ENCODE measurements at regions not wholly inside any gene's neighbourhood (a gene's known extent, or its start where the extent isn't known, plus 50 kb on each side); places are given as distances from the start of the nearest gene placed in this dataset.
"Not testable (repeated sequence)": the region's sequence is repeated elsewhere in the genome, so short reads cannot be mapped to it uniquely, and the experiment has no call there.

GRCh38 chr4:187098429-187098828, 374.8 kb upstream of the FAT1 start:
- no peak for DNase-seq (ENCODE audit: low read depth in 4 of 4, low spot score in 3 of 4)

GRCh38 chr4:187103351-187103750, 379.7 kb upstream of the FAT1 start:
- DNase-seq (ENCODE audit: low read depth in 4 of 4, low spot score in 3 of 4) = no peak

DNA sequence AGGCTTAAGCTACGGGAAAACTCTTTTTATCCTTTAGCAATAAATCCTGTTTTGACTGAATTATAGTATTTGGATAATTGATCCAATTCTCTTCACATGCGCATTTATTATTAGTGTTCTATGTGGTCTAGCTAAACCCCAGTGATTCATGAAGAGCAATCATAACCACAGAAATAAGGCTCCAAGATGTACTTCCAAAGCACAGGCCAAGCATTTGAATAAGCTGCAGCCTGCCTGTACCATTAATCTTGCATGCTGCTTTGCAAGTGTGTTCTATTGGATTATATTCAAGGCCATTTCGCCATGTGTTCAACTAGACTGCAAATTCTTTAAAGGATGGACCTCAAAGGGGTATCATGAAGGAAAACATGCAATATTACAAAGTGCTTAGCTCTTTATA, 385.2 kb upstream of the FAT1 start:
- no peak for DNase-seq (ENCODE audit: low read depth in 4 of 4, low spot score in 3 of 4)

DNA sequence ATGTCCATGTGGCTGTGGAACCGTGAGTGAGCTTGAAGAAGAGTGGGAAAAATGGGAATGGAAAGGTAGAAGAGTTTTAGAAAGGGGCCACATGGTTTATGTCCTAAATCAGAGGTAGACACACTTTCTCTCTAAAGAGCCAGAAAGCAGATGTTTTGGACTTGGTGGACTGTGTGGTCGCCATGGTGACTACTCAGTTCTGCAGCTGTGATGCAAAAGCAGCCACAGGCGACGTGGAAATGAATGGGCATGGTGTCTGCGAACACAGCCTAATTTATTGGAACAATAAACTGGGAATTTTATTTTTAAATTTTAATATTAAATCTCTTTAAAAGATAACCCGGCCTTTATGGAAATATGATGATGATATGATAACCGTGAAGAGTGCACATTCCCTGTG, 386.0 kb upstream of the FAT1 start:
- DNase-seq (ENCODE audit: low read depth in 4 of 4, low spot score in 3 of 4) = no peak

- DNase-seq (ENCODE audit: low read depth in 4 of 4, low spot score in 3 of 4) = no peak
Measured at GRCh38 chr4:187118166-187118565, 394.5 kb upstream of the FAT1 start.

DNA sequence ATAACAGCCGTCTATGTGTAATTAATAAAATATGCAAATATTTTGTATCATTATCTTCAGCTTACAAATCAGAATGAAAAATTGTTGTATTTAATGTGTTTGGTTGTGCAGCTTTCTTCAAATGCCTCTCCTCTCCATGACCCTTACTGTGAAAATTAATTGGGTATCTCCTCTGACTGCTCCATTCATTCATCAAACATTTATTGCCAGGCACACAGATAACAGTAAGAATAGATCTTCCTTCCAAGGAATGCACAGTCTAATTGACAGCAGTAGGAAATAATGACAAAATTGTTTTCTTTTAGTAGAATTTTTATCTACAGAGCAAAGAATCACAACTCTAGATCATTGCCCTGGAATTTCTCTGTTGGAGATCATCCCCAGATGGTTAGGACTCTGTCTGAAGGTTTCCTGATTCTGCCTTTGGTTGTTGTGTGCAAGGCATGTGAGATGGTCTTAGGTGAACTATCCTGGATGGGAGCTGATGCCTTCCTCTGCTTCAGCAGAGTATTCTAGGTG, 395.0 kb upstream of the FAT1 start:
- no peak for DNase-seq (ENCODE audit: low read depth in 4 of 4, low spot score in 3 of 4)

DNA sequence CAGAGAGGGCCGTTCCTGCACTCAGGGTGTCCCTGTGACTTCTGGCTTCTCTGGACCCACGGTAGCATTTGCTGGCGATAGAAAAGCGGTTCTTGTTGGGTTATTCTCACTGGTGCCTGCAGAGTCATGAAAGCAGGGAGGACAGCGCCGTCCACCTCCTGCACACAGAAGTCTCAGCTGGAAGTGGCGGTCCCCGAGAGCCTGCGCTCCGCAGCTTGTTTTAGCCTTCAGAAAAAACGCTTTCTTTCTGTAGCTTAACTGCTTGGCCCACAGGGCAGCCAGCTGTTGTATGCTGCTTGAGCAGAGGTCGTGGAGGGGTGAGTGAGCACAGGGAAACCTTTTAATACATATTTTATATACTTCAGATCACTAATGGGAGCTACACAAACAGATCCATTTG, 400.7 kb upstream of the FAT1 start:
- DNase-seq (ENCODE audit: low read depth in 4 of 4, low spot score in 3 of 4) = peak in 3 of 4 donors; percentile 25 to 39 (median 27)

DNA sequence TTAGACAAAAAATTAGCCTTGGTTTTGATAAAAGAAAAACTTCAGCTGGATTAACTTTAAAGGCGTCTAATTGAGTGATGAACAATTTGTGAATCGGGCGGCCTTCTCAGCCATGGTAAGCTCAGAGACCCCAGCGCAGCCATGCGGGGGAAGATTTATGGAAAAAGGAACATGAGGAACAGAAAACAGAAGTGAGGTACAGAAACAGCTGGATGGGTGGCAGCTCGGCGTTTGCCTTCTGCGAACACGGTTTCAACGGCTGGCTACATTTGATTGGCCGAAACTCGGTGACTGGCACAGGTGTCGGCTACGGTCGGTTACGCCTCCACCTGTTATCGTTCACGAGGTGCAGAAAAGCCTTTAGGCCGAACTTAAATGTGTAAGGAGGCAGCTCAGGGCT, 401.4 kb upstream of the FAT1 start:
- DNase-seq (ENCODE audit: low read depth in 4 of 4, low spot score in 3 of 4) = no peak

GRCh38 chr4:187127456-187127855, 403.8 kb upstream of the FAT1 start:
- DNase-seq (ENCODE audit: low read depth in 4 of 4, low spot score in 3 of 4) = no peak

GRCh38 chr4:187128222-187128621, 404.6 kb upstream of the FAT1 start:
- no peak for DNase-seq (ENCODE audit: low read depth in 4 of 4, low spot score in 3 of 4)

DNA sequence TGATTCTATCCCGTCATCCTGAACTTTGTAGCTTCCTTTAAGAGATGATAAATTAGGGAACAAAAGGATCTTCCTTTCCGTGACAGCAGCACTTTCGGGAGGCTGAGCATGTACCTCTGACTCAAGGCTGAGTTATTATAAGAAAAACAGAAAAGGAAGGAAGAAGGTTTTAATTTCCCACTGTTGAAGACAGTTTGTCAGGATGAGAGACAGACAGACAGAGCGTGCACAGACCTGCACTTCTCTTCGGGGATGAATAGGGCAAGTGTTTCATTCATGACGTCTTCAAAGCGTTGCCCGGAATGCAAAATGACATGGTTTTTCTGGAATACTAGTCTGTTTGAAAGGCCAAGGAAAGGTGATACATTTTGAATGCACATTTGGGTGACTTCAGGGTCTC, 405.3 kb upstream of the FAT1 start:
- no peak for DNase-seq (ENCODE audit: low read depth in 4 of 4, low spot score in 3 of 4)

DNA sequence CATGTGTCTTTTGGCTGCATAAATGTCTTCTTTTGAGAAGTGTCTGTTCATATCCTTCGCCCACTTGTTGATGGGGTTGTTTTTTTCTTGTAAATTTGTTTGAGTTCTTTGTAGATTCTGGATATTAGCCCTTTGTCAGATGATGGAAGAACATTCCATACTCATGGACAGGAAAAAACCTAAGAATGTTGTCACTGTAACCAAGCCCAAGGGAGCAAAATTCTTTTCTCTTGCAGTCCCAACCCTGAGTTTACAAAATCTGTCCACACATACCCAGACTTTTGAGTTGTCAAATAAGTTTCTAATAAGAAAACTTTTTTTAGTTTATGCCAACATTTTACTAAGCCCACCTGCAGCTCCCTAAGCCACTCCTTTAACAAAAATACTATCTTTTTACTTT, 408.2 kb upstream of the FAT1 start:
- not testable (repeated sequence) for DNase-seq (ENCODE audit: low read depth in 4 of 4, low spot score in 3 of 4)

DNA sequence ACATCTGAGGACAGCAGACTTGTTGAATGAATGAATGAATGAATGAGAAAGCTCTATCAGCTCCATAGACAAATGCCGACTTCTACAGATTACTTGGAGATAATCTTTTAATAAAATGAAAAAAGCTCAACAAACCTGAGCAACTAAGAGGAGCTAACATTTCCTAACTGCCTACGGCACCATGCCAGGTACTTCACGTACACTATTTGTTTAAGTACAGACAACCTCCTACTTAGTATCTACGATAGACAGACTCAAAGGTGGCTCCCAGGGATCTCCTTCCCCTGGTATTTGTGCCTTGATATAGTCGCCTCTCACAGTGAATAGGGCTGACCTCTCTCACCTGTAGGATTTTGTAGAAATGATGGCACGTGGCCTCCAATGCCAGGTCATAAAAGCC, 412.2 kb upstream of the FAT1 start:
- no peak for DNase-seq (ENCODE audit: low read depth in 4 of 4, low spot score in 3 of 4)

DNA sequence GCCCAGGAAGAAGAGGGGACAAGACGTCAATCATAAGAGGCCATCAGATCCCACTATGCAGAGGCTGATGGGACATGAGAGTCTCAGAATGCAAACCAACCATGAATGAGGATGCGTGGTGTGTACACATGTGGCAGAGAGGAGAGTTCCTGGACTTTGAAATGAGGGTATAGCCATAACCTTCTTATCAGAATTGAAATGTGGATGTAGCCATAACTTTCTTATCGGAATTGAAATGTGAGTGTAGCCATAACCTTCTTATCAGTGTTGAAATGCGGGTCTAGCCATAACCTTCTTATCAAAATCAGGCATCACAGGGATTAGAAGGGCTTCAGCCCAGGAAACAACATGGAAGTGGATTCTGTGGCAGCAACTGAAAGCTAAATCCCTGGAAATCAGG, 415.5 kb upstream of the FAT1 start:
- DNase-seq (ENCODE audit: low read depth in 4 of 4, low spot score in 3 of 4) = no peak

GRCh38 chr4:187141101-187141500, 417.4 kb upstream of the FAT1 start:
- no peak for DNase-seq (ENCODE audit: low read depth in 4 of 4, low spot score in 3 of 4)

DNA sequence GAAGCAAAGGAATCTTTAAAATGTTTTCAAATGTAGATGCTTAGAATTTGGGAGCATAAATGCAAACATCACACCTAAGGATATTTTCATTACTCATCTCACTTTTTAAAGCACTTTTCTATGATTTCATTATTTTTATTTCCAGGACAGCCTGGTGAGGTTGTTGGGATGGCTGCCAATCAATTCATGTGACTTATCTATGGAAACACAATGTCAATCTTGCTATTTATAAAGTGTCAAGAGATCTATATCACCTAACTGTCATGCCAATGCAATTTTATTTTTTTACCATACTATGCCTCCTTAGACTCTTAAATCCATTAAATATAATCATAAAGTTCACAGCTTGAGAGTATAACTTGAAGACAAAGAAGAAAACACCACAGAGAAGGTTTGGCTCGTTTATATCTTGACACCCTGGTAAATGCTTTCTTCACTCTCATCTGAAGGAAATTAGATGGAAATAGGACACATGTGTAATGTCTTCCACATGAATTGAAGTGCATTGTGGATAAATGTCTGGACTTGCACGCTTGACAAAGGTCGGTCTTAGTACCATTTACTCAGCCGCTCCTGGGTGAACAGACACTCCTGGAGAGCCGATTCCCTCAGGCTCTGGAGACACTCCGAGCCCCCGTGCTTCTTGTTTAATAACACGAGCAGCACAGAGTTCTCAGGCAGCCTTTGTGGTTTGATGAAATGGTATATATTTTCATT, 425.7 kb upstream of the FAT1 start:
- no peak for DNase-seq (ENCODE audit: low read depth in 4 of 4, low spot score in 3 of 4)

DNA sequence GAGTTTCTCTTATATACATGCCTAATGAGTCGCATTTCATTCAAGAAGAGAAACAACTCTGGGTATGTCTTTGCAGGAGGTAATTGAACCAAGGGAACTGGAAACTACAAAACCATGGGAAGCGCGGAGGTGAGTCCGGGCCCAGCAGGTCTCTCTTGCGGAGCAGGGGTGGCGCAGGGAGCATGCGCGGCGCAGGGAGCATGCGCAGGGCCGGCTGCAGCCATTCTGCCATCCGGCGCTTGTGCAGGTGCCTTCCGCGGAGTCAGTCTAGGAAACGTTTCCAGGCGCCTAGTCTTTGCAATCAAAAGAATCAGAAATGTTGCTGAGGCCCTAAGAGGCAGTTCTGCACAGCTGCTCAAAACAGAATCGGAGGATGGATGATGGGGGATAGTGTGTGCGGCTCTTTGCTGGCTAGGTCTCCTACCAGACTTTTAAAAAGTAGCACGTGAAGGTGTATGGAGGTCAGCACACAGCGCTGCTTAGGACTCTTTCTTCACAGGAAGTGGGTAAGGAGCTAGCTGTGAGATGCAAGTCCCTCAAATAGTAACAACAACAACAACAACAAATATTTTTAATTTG, 433.8 kb upstream of the FAT1 start:
- DNase-seq (ENCODE audit: low read depth in 4 of 4, low spot score in 3 of 4) = no peak

DNA sequence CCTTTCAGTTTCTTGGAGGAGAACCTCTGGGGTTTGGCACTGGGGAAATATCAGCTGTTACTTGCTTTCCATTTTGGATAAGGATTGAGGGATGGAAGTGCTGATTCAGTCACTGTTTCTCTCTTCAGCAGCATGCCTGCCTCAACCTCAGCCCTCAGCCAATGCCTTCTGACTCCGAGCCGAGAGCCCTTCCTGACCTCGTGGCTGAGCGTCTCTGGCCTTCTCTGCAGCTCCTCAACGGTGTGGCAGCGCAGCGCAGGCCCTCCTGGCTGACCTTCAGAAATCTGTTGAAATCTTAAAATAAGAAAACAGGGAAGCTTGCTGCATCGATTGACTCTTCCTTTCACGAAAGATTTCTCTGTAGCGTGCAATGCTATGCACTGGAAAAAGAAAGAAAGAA, 434.3 kb upstream of the FAT1 start:
- no peak for DNase-seq (ENCODE audit: low read depth in 4 of 4, low spot score in 3 of 4)

GRCh38 chr4:187160486-187160885, 436.8 kb upstream of the FAT1 start:
- no peak for DNase-seq (ENCODE audit: low read depth in 4 of 4, low spot score in 3 of 4)

DNA sequence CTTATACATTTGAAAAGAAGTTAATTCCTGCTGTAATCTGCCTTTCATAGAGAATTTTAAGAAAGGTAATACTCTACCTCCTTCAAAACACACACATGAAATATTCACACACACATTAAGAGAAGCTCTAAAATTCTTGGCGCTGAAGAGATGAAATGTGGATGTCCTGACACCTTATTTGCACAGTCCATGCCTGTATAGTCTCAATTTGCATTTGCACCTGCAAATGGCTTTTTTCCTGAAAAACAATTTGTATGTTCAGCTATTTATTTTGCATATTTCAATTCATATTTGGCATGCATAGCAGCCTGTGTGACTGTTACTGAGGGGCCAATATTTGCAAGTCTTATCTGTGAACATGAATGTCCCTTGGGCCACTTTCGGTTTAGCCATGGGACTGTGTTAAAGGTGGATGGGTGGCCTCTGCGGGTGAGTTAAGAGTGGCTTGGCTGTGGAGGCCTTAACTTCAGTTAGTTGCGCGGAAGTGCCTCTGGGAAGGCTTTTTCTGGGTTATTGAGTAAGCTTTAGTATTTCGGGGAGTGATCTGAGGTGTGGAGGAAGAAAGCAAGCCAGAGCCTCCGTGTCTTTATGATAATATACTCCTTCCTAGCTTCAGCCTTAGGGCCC, 443.3 kb upstream of the FAT1 start:
- no peak for DNase-seq (ENCODE audit: low read depth in 4 of 4, low spot score in 3 of 4)

DNA sequence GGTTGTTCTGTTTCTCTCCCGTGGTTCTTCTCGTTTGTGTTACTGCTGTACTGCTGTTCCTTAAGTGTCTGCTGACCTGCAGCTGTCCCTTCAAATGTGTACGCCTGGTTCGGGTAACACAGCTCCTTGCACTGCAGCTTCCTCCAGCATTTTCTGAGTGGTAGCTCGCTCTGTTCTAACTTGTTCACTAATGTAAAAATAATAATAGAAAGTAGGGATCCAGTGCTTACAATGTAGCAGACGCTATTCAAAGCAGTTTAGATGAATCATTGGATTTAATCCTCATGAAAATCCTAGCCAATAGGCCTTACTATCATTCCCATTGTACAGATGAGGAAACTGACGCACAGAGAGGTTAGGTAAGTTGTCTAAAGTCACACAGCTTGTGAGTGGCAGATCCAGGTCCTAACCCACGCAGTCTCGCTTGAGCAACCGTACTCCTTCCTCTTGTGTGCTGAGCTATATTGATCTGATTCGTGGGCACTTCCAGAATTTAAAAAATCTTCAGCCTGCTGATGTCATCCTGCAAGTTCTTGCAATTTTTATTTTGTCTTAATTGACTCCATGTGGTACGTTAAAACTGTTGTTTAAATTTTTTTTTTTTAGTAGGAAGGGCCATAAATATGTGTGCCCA, 448.2 kb upstream of the FAT1 start:
- DNase-seq (ENCODE audit: low read depth in 4 of 4, low spot score in 3 of 4) = no peak

- DNase-seq (ENCODE audit: low read depth in 4 of 4, low spot score in 3 of 4) = no peak
Measured at GRCh38 chr4:187172340-187172761, 448.7 kb upstream of the FAT1 start.
